HG03060 (cell line): ENCODE measurements at regions not wholly inside any gene's neighbourhood (a gene's known extent, or its start where the extent isn't known, plus 50 kb on each side); places are given as distances from the start of the nearest gene placed in this dataset.
"Not testable (repeated sequence)": the region's sequence is repeated elsewhere in the genome, so short reads cannot be mapped to it uniquely, and the experiment has no call there.

Experiments
- ATAC-seq: cut with Tn5 transposase; IDR thresholded peaks from one replicate; pipeline ENCODE4 v1.9.1; 2021; ENCODE audit warnings: low read depth, moderate number of reproducible peaks; ENCODE audit not compliant: unreplicated experiment

GRCh38 chr6:6474170-6474920 lies 114.2 kb upstream of the LY86 start:
- no peak for ATAC-seq

- no peak for ATAC-seq
Measured at GRCh38 chr6:6479785-6480184, 108.7 kb upstream of the LY86 start.

- no peak for ATAC-seq
Measured at GRCh38 chr6:6482256-6482655, 106.3 kb upstream of the LY86 start.

GRCh38 chr6:6483168-6483567 lies 105.4 kb upstream of the LY86 start:
- ATAC-seq, result no peak

GRCh38 chr6:6483733-6484132 lies 104.8 kb upstream of the LY86 start:
- no peak for ATAC-seq

- no peak for ATAC-seq
Measured at GRCh38 chr6:6484681-6485080, 103.8 kb upstream of the LY86 start.

GRCh38 chr6:6486595-6486994 lies 101.9 kb upstream of the LY86 start:
- no peak for ATAC-seq

GRCh38 chr6:6491761-6492160 lies 96.8 kb upstream of the LY86 start:
- no peak for ATAC-seq

- no peak for ATAC-seq
Measured at GRCh38 chr6:6492675-6493074, 95.8 kb upstream of the LY86 start.

- not testable (repeated sequence) for ATAC-seq
Measured at GRCh38 chr6:6494139-6494538, 94.4 kb upstream of the LY86 start.

GRCh38 chr6:6494677-6495076 lies 93.8 kb upstream of the LY86 start:
- ATAC-seq, result no peak

- no peak for ATAC-seq
Measured at GRCh38 chr6:6495851-6496250, 92.7 kb upstream of the LY86 start.

GRCh38 chr6:6497541-6497940 lies 91.0 kb upstream of the LY86 start:
- no peak for ATAC-seq

GRCh38 chr6:6497976-6498375 lies 90.5 kb upstream of the LY86 start:
- ATAC-seq, result no peak

- ATAC-seq, result no peak
Measured at GRCh38 chr6:6503191-6503590, 85.3 kb upstream of the LY86 start.

GRCh38 chr6:6505111-6505510 lies 83.4 kb upstream of the LY86 start:
- ATAC-seq, result no peak

- ATAC-seq, result no peak
Measured at GRCh38 chr6:6508643-6509042, 79.9 kb upstream of the LY86 start.

GRCh38 chr6:6509284-6509683 lies 79.2 kb upstream of the LY86 start:
- ATAC-seq, result no peak

- ATAC-seq, result no peak
Measured at GRCh38 chr6:6512711-6513110, 75.8 kb upstream of the LY86 start.

- peak; percentile 61 for ATAC-seq
Measured at GRCh38 chr6:6515691-6516607, 72.6 kb upstream of the LY86 start.

- ATAC-seq, result no peak
Measured at GRCh38 chr6:6516666-6517458, 71.7 kb upstream of the LY86 start.
